Activated T-cell treated with anti-CD3 and anti-CD28 coated beads, Interleukin-2, amount 50 U/mL, for 4 hours (primary cell): ENCODE measurements at regions not wholly inside any gene's neighbourhood (a gene's known extent, or its start where the extent isn't known, plus 50 kb on each side); places are given as distances from the start of the nearest gene placed in this dataset.

ENCODE experiments used
- ATAC-seq, 2 donors: fragments of 200-7000 bp; cut with Tn5 transposase; one replicate each; pipeline ENCODE4 v1.10.0; 2021
- DNase-seq: peaks from one replicate; pipeline ENCODE4 v3.0.0-alpha.2; 2020
- H3K27me3 Mint-ChIP-seq: one replicate; pipeline ENCODE4 v1.8.0; 2021; ENCODE audit warnings: low read depth, mixed read lengths
- H3K36me3 Mint-ChIP-seq: one replicate; pipeline ENCODE4 v1.8.0; 2022; ENCODE audit warnings: mixed read lengths; ENCODE audit not compliant: insufficient read depth
- H3K4me1 Mint-ChIP-seq: one replicate; pipeline ENCODE4 v1.8.0; 2021; ENCODE audit warnings: low read depth, mixed read lengths
- H3K4me3 Mint-ChIP-seq: one replicate; pipeline ENCODE4 v1.8.0; 2021; ENCODE audit warnings: mild to moderate bottlenecking, moderate library complexity, mixed read lengths
- H3K9me3 Mint-ChIP-seq: one replicate; pipeline ENCODE4 v1.8.0; 2021; ENCODE audit warnings: mixed read lengths

- Mint-ChIP-seq H3K36me3 (no peaks in the 10 kb centered on the region), H3K4me1 (no peaks in the 10 kb centered on the region), H3K9me3 (no peaks in the 10 kb centered on the region), H3K27me3 (peaks cover 25% of the 10 kb centered on the region), H3K4me3 (no peak overlapping the region)
- ATAC-seq (no peak), DNase-seq (no peak)
Observed at GRCh38 chr16:17803625-17804410, 333.1 kb upstream of the XYLT1 start.

- ATAC-seq = no peak
- Mint-ChIP-seq H3K36me3 (no peaks in the 10 kb centered on the region), H3K4me3 (no peak overlapping the region), H3K9me3 (no peaks in the 10 kb centered on the region), H3K27me3 (peaks cover 21% of the 10 kb centered on the region), H3K4me1 (no peaks in the 10 kb centered on the region)
- no peak for DNase-seq
Observed at GRCh38 chr16:17802571-17802970, 331.8 kb upstream of the XYLT1 start.

- no peak for DNase-seq
- Mint-ChIP-seq H3K36me3 (no peaks in the 10 kb centered on the region), H3K4me3 (no peak overlapping the region), H3K4me1 (no peaks in the 10 kb centered on the region), H3K9me3 (no peaks in the 10 kb centered on the region), H3K27me3 (peaks cover 12% of the 10 kb centered on the region)
- ATAC-seq = no peak
Observed at GRCh38 chr16:17801068-17801467, 330.3 kb upstream of the XYLT1 start.

- no peaks in the 10 kb centered on the region for H3K4me1 Mint-ChIP-seq
- no peak overlapping the region for H3K4me3 Mint-ChIP-seq
- ATAC-seq = no peak
- H3K36me3 Mint-ChIP-seq = no peaks in the 10 kb centered on the region
- H3K9me3 Mint-ChIP-seq = no peaks in the 10 kb centered on the region
- H3K27me3 Mint-ChIP-seq = peaks cover 2% of the 10 kb centered on the region
- no peak for DNase-seq
Observed at GRCh38 chr16:17798716-17799115, 328.0 kb upstream of the XYLT1 start.

GRCh38 chr16:17793354-17793753 is 322.6 kb upstream of the XYLT1 start:
- Mint-ChIP-seq H3K27me3 (peaks cover 10% of the 10 kb centered on the region), H3K4me3 (no peak overlapping the region), H3K4me1 (no peaks in the 10 kb centered on the region), H3K36me3 (no peaks in the 10 kb centered on the region), H3K9me3 (no peaks in the 10 kb centered on the region)
- DNase-seq = no peak
- ATAC-seq = no peak

GRCh38 chr16:17784073-17784472 is 313.3 kb upstream of the XYLT1 start:
- Mint-ChIP-seq H3K36me3 (no peaks in the 10 kb centered on the region), H3K4me1 (no peaks in the 10 kb centered on the region), H3K4me3 (no peak overlapping the region), H3K9me3 (no peaks in the 10 kb centered on the region), H3K27me3 (peaks cover 12% of the 10 kb centered on the region)
- ATAC-seq = no peak
- no peak for DNase-seq

GRCh38 chr16:17780181-17780580 is 309.4 kb upstream of the XYLT1 start:
- no peak for ATAC-seq
- Mint-ChIP-seq H3K36me3 (no peaks in the 10 kb centered on the region), H3K4me1 (no peaks in the 10 kb centered on the region), H3K9me3 (peaks cover 4% of the 10 kb centered on the region), H3K4me3 (no peak overlapping the region), H3K27me3 (peaks cover 16% of the 10 kb centered on the region)
- DNase-seq = no peak

- Mint-ChIP-seq H3K27me3 (peaks cover 9% of the 10 kb centered on the region), H3K9me3 (peaks cover 4% of the 10 kb centered on the region), H3K4me3 (no peak overlapping the region), H3K4me1 (no peaks in the 10 kb centered on the region), H3K36me3 (no peaks in the 10 kb centered on the region)
- DNase-seq (no peak), ATAC-seq (no peak)
Observed at GRCh38 chr16:17777408-17777863, 306.7 kb upstream of the XYLT1 start.

GRCh38 chr16:17776888-17777287 is 306.1 kb upstream of the XYLT1 start:
- Mint-ChIP-seq H3K36me3 (no peaks in the 10 kb centered on the region), H3K4me1 (no peaks in the 10 kb centered on the region), H3K9me3 (peaks cover 4% of the 10 kb centered on the region), H3K4me3 (no peak overlapping the region), H3K27me3 (peaks cover 9% of the 10 kb centered on the region)
- ATAC-seq (no peak), DNase-seq (no peak)

- Mint-ChIP-seq H3K4me3 (no peak overlapping the region), H3K36me3 (no peaks in the 10 kb centered on the region), H3K9me3 (peaks cover 4% of the 10 kb centered on the region), H3K4me1 (no peaks in the 10 kb centered on the region), H3K27me3 (peaks cover 9% of the 10 kb centered on the region)
- ATAC-seq (no peak), DNase-seq (no peak)
Observed at GRCh38 chr16:17776465-17776864, 305.7 kb upstream of the XYLT1 start.

- DNase-seq = no peak
- H3K4me3 Mint-ChIP-seq = no peak overlapping the region
- H3K4me1 Mint-ChIP-seq = no peaks in the 10 kb centered on the region
- H3K27me3 Mint-ChIP-seq = peaks cover 9% of the 10 kb centered on the region
- no peak for ATAC-seq
- peaks cover 11% of the 10 kb centered on the region for H3K9me3 Mint-ChIP-seq
- no peaks in the 10 kb centered on the region for H3K36me3 Mint-ChIP-seq
Observed at GRCh38 chr16:17775061-17775460, 304.3 kb upstream of the XYLT1 start.

- ATAC-seq (no peak), DNase-seq (no peak)
- no peaks in the 10 kb centered on the region for H3K36me3 Mint-ChIP-seq
- H3K4me1 Mint-ChIP-seq = no peaks in the 10 kb centered on the region
- peaks cover 11% of the 10 kb centered on the region for H3K9me3 Mint-ChIP-seq
- peaks cover 9% of the 10 kb centered on the region for H3K27me3 Mint-ChIP-seq
- no peak overlapping the region for H3K4me3 Mint-ChIP-seq
Observed at GRCh38 chr16:17773698-17774101, 302.9 kb upstream of the XYLT1 start.

- Mint-ChIP-seq H3K4me3 (no peak overlapping the region), H3K4me1 (no peaks in the 10 kb centered on the region), H3K27me3 (peaks cover 16% of the 10 kb centered on the region), H3K9me3 (peaks cover 7% of the 10 kb centered on the region), H3K36me3 (no peaks in the 10 kb centered on the region)
- DNase-seq (no peak), ATAC-seq (no peak)
Observed at GRCh38 chr16:17770104-17770503, 299.3 kb upstream of the XYLT1 start.

- Mint-ChIP-seq H3K4me3 (no peak overlapping the region), H3K4me1 (no peaks in the 10 kb centered on the region), H3K36me3 (no peaks in the 10 kb centered on the region), H3K9me3 (peaks cover 7% of the 10 kb centered on the region), H3K27me3 (peaks cover 14% of the 10 kb centered on the region)
- ATAC-seq (no peak), DNase-seq (no peak)
Observed at GRCh38 chr16:17769065-17769464, 298.3 kb upstream of the XYLT1 start.

- Mint-ChIP-seq H3K9me3 (peaks cover 7% of the 10 kb centered on the region), H3K4me1 (no peaks in the 10 kb centered on the region), H3K36me3 (no peaks in the 10 kb centered on the region), H3K27me3 (peaks cover 14% of the 10 kb centered on the region), H3K4me3 (no peak overlapping the region)
- no peak for DNase-seq
- no peak for ATAC-seq
Observed at GRCh38 chr16:17768257-17768656, 297.5 kb upstream of the XYLT1 start.
